Calu3 (cell line): ENCODE measurements at regions not wholly inside any gene's neighbourhood (a gene's known extent, or its start where the extent isn't known, plus 50 kb on each side); places are given as distances from the start of the nearest gene placed in this dataset.

Experiments used
- BruUV-seq: library from RNA; stranded (reverse); fragments of 400-500 nt; replicated peaks from 2 replicates; lab custom pipeline; 2021; lab: Mats Ljungman, UMichigan
- CTCF ChIA-PET: fragments of 300-600 bp; sonication (Branson Sonifier 250); formaldehyde crosslinking; loops from one replicate; lab custom pipeline; 2022; ENCODE audit warnings: antibody characterized with exemption; lab: Charles Lee
- DNase-seq: peaks from one replicate; pipeline ENCODE4 v3.0.0; 2022
- H3K27ac Mint-ChIP-seq: one replicate; pipeline ENCODE4 v1.8.0; 2022; ENCODE audit warnings: mixed read lengths; ENCODE audit not compliant: unreplicated experiment
- H3K27me3 Mint-ChIP-seq: one replicate; pipeline ENCODE4 v1.8.0; 2022; ENCODE audit warnings: mixed read lengths; ENCODE audit not compliant: unreplicated experiment
- H3K36me3 Mint-ChIP-seq: one replicate; pipeline ENCODE4 v1.8.0; 2022; ENCODE audit warnings: mild to moderate bottlenecking, moderate library complexity, mixed read lengths; ENCODE audit not compliant: insufficient read depth, unreplicated experiment
- H3K4me1 Mint-ChIP-seq: one replicate; pipeline ENCODE4 v1.8.0; 2022; ENCODE audit warnings: mild to moderate bottlenecking, low read depth, mixed read lengths; ENCODE audit not compliant: unreplicated experiment
- H3K4me3 Mint-ChIP-seq: one replicate; pipeline ENCODE4 v1.8.0; 2022; ENCODE audit warnings: mild to moderate bottlenecking, low read depth, moderate library complexity, mixed read lengths; ENCODE audit not compliant: unreplicated experiment
- H3K9me3 Mint-ChIP-seq: one replicate; pipeline ENCODE4 v1.8.0; 2022; ENCODE audit warnings: low read depth, mixed read lengths; ENCODE audit not compliant: unreplicated experiment
- intact Hi-C: fragments of 100-400 bp; cut with micrococcal nuclease; formaldehyde crosslinking; loops from one replicate; pipeline ENCODE4 v1.10.0; 2022; ENCODE audit not compliant: unreplicated experiment
- TF ChIP-seq, protein P1 (sequence below): fragments of 200-600 bp; IDR thresholded peaks from one replicate; pipeline ENCODE4 v1.8.0; 2022; ENCODE audit warnings: antibody characterized with exemption; ENCODE audit not compliant: unreplicated experiment

DNA sequence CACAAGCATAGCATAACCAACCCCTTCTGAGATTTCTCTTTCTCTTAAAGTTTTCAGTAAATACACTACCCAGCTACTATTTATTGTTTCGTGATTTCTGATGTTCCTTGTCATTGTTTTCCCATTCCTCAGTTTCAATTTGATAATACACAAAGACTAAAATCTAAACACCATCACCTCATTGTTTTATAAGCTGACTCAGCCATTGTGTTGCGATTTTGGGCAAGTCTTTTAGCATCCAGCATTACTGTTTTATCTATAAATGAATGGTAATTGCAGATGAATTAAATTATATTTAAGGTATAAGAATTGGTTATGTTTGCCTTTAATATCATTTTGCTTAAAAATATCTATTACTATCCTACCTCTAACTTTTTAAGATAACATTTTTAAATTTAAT, 1308.5 kb downstream of the PLA2G4A start:
- BruUV-seq = no TSS peak
- CTCF ChIA-PET = no interaction called here
- H3K9me3 Mint-ChIP-seq = no peaks in the 10 kb centered on the region
- no peaks in the 10 kb centered on the region for H3K4me1 Mint-ChIP-seq
- DNase-seq = no peak
- H3K27me3 Mint-ChIP-seq = no peaks in the 10 kb centered on the region
- H3K4me3 Mint-ChIP-seq = no peak overlapping the region
- intact Hi-C loops = no loop called here
- TF ChIP-seq, protein P1, sequence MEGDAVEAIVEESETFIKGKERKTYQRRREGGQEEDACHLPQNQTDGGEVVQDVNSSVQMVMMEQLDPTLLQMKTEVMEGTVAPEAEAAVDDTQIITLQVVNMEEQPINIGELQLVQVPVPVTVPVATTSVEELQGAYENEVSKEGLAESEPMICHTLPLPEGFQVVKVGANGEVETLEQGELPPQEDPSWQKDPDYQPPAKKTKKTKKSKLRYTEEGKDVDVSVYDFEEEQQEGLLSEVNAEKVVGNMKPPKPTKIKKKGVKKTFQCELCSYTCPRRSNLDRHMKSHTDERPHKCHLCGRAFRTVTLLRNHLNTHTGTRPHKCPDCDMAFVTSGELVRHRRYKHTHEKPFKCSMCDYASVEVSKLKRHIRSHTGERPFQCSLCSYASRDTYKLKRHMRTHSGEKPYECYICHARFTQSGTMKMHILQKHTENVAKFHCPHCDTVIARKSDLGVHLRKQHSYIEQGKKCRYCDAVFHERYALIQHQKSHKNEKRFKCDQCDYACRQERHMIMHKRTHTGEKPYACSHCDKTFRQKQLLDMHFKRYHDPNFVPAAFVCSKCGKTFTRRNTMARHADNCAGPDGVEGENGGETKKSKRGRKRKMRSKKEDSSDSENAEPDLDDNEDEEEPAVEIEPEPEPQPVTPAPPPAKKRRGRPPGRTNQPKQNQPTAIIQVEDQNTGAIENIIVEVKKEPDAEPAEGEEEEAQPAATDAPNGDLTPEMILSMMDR = no peak
- H3K27ac Mint-ChIP-seq = no peak overlapping the region
- no peaks in the 10 kb centered on the region for H3K36me3 Mint-ChIP-seq

DNA sequence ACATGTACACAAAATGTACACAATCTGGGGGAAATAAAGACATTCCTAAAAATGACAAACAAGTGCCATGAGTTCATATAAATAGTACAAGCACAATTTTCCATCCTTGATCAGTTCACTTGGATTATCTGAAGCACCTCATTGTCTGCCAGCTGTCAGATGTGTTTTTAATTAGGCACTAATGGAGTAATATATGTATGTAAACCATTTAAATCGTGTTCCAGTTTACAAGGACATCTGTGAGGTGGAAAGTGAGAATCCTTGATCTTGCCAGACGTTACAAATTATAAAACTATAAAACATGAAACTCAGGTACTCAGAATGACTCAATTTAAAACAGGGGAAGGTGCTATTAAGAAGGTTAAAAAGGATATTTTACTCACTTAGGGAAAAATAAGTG, 1312.2 kb downstream of the PLA2G4A start:
- H3K9me3 Mint-ChIP-seq = peaks cover 4% of the 10 kb centered on the region
- intact Hi-C loops = no loop called here
- CTCF ChIA-PET = no interaction called here
- H3K4me1 Mint-ChIP-seq = no peaks in the 10 kb centered on the region
- TF ChIP-seq, protein P1 = no peak
- no TSS peak for BruUV-seq
- no peak for DNase-seq
- H3K4me3 Mint-ChIP-seq = no peak overlapping the region
- H3K27me3 Mint-ChIP-seq = no peaks in the 10 kb centered on the region
- no peak overlapping the region for H3K27ac Mint-ChIP-seq
- no peaks in the 10 kb centered on the region for H3K36me3 Mint-ChIP-seq

DNA sequence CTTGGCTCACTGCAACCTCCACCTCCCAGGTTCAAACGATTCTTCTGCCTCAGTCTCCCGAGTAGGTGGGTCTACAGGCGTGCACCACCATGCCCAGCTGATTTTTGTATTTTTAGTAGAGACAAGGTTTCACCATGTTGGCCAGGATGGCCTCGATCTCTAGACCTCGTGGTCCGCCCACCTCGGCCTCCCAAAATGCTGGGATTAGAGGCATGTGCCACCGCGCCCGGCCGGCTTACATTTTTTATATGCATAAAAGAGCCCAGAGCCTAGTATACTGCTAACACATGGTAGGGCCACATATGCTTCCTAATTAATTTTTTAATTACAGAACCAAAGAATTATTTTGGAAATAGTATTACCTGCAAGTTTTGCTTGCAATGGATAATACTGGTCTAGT, 1325.4 kb downstream of the PLA2G4A start:
- TF ChIP-seq, protein P1 = no peak
- H3K4me3 Mint-ChIP-seq = no peak overlapping the region
- CTCF ChIA-PET = interaction anchor here (0.7 kb wide), 2 partner anchors 125 to 286 kb away, joined by 3 to 4 read pairs; no protein-coding TSS in a partner anchor
- intact Hi-C loops = no loop called here
- H3K27me3 Mint-ChIP-seq = no peaks in the 10 kb centered on the region
- H3K9me3 Mint-ChIP-seq = no peaks in the 10 kb centered on the region
- BruUV-seq = no TSS peak
- no peak overlapping the region for H3K27ac Mint-ChIP-seq
- no peaks in the 10 kb centered on the region for H3K4me1 Mint-ChIP-seq
- H3K36me3 Mint-ChIP-seq = no peaks in the 10 kb centered on the region
- no peak for DNase-seq

DNA sequence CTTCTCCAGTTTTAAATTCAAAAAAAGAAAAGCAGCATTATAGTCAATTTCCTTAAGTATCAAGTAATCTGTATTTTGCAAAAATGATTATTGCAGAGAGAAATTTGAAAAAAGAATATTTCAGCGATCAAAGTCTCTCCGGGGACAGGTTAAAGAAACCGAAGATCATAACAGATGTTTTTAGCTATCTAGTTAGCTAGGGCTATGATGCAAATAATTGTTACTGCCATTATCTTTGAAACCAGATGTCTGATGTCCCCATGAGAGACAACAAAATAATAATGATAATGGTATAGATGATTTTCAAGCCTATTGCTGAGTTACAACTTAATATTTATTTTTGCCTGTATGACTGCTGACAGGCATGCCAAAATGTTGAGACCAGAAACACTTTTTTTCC, 1326.0 kb downstream of the PLA2G4A start:
- H3K4me1 Mint-ChIP-seq = no peaks in the 10 kb centered on the region
- no peak overlapping the region for H3K4me3 Mint-ChIP-seq
- H3K27me3 Mint-ChIP-seq = no peaks in the 10 kb centered on the region
- no peaks in the 10 kb centered on the region for H3K9me3 Mint-ChIP-seq
- no TSS peak for BruUV-seq
- intact Hi-C loops = no loop called here
- TF ChIP-seq, protein P1 = no peak
- H3K27ac Mint-ChIP-seq = no peak overlapping the region
- DNase-seq = no peak
- CTCF ChIA-PET = no interaction called here
- H3K36me3 Mint-ChIP-seq = no peaks in the 10 kb centered on the region
